ENCODE measurements at regions not wholly inside any gene's neighbourhood (a gene's known extent, or its start where the extent isn't known, plus 50 kb on each side); places are given as distances from the start of the nearest gene placed in this dataset.

- no peak for TF ChIP-seq L3MBTL2 (conservative IDR thresholded peaks at IDR 0.05)
- TF ChIP-seq SUZ12 (IDR thresholded peaks at IDR 0.05), result no peak
- no peak for TF ChIP-seq HDGF (IDR thresholded peaks at IDR 0.05; ENCODE audit: borderline replicate concordance)
- no peak for TF ChIP-seq ARNT (IDR thresholded peaks at IDR 0.05)
- TF ChIP-seq FOXM1 (IDR thresholded peaks at IDR 0.05; ENCODE audit: borderline replicate concordance), result no peak
- TF ChIP-seq SP1 (IDR thresholded peaks at IDR 0.05), result no peak
- no peak for TF ChIP-seq BHLHE40 (IDR thresholded peaks at IDR 0.05; ENCODE audit: borderline replicate concordance)
- no peak for TF ChIP-seq ELF4 (IDR thresholded peaks at IDR 0.05)
- TF ChIP-seq, protein P1, sequence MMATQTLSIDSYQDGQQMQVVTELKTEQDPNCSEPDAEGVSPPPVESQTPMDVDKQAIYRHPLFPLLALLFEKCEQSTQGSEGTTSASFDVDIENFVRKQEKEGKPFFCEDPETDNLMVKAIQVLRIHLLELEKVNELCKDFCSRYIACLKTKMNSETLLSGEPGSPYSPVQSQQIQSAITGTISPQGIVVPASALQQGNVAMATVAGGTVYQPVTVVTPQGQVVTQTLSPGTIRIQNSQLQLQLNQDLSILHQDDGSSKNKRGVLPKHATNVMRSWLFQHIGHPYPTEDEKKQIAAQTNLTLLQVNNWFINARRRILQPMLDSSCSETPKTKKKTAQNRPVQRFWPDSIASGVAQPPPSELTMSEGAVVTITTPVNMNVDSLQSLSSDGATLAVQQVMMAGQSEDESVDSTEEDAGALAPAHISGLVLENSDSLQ (IDR thresholded peaks at IDR 0.05), result no peak
- no peak for TF ChIP-seq LEF1 (IDR thresholded peaks at IDR 0.05; ENCODE audit: borderline replicate concordance)
Observed at GRCh38 chr6:146943664-146944063, 260.6 kb upstream of the STXBP5 start.

Data from HEK293T (cell line).